ENCODE measurements at regions not wholly inside any gene's neighbourhood (a gene's known extent, or its start where the extent isn't known, plus 50 kb on each side); places are given as distances from the start of the nearest gene placed in this dataset.
"Not testable (repeated sequence)": the region's sequence is repeated elsewhere in the genome, so short reads cannot be mapped to it uniquely, and the experiment has no call there.

DNA sequence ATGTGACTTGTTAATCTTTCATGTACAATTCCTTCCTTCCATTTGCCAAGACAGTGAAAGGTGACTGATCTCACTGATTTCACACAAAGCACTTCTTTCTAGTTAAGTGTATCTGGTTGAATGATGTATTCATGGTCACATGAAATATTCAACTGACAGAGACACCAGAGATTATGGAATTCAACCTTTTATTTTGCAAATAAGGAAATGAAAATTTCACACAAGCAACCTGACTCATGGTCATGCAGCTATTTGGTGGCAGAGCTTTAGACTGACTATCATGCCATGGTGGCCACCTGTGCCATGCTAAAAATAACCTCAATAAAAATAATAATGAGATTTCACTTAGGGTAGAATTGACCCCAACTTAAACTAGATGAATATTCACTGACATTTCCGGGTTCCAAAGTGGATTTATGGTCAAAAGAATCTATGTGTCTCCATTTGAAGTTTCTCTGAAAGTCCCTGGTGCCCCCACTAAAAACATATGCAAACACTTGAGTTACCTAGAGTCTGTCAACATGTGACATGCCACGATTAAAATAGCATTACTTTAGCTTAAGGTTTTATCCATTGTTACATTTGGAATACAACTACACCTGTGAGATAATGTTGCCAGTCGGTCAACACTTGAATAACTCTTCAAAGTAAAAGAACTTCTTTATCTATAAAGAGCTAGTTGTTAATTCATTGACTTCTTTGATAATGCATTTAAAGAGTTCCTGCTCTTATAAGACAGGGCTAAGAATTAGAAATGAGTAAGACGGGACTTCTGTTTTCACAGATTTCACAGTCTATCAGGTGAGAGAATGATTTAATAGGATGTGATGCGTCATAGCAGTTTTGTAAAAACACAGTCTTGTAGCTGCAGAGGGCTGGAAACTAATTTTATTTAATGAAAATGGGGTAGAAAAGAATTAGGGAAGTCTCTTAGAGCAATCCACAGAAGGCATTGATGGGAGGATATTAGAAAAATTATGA lies 94.6 kb upstream of the OR9G4 start:
- no peak for DNase-seq
- Histone ChIP-seq H3K4me1 (no peaks in the 10 kb centered on the region), H3K4me3 (no peak overlapping the region), H3K9me3 (no peaks in the 10 kb centered on the region), H3K27ac (no peak overlapping the region), H3K36me3 (no peaks in the 10 kb centered on the region), H3K27me3 (peaks cover 0 to 9% of the 10 kb centered on the region in 2 donors)
- intact Hi-C loops (cut with DNase I; ENCODE audit: low total_unique reads): loop anchor here (2.0 to 10.0 kb wide), 2 partner anchors 412 to 512 kb away; no protein-coding TSS in a partner anchor
- TF ChIP-seq, protein P1, sequence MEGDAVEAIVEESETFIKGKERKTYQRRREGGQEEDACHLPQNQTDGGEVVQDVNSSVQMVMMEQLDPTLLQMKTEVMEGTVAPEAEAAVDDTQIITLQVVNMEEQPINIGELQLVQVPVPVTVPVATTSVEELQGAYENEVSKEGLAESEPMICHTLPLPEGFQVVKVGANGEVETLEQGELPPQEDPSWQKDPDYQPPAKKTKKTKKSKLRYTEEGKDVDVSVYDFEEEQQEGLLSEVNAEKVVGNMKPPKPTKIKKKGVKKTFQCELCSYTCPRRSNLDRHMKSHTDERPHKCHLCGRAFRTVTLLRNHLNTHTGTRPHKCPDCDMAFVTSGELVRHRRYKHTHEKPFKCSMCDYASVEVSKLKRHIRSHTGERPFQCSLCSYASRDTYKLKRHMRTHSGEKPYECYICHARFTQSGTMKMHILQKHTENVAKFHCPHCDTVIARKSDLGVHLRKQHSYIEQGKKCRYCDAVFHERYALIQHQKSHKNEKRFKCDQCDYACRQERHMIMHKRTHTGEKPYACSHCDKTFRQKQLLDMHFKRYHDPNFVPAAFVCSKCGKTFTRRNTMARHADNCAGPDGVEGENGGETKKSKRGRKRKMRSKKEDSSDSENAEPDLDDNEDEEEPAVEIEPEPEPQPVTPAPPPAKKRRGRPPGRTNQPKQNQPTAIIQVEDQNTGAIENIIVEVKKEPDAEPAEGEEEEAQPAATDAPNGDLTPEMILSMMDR (IDR thresholded peaks at IDR 0.05): no peak

DNA sequence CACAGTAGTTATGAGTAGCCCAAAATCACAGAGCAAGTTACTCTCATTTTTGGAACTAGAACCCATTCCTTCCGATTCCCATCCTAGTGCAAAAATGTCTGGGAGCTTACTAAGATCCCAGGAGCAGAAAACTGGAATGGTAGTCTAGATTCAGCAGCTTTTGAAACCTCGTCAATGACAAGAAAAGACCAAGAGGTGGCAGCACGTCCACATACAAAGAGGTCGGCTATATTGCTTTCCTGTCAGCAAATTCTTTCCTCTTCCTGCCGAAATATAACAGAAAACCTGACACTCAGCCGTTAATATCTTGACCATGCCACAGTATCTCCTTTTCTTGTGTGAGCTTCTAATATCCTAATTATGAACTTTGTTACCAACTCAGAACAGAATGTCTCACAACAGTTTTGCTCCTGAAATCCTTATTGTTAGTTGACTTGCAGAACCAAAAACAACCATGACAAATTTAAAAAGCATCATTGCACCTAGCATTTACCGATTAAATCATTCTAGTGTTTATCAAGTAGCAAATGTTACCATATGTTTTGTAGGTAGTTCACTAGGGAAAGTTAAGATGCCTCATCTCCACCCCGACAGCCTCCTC lies 92.8 kb upstream of the OR9G4 start:
- H3K27ac ChIP-seq: no peak overlapping the region
- peaks cover 0 to 12% of the 10 kb centered on the region in 2 donors for H3K27me3 ChIP-seq
- TF ChIP-seq, protein P1 (IDR thresholded peaks at IDR 0.05): peak; percentile 72 to 73
- no peak for DNase-seq
- H3K4me1 ChIP-seq: no peaks in the 10 kb centered on the region
- intact Hi-C loops (cut with DNase I; ENCODE audit: low total_unique reads): loop anchor here (10.0 kb wide), 1 partner anchor 513 kb away; no protein-coding TSS in a partner anchor
- no peaks in the 10 kb centered on the region for H3K36me3 ChIP-seq
- no peak overlapping the region for H3K4me3 ChIP-seq
- no peaks in the 10 kb centered on the region for H3K9me3 ChIP-seq

DNA sequence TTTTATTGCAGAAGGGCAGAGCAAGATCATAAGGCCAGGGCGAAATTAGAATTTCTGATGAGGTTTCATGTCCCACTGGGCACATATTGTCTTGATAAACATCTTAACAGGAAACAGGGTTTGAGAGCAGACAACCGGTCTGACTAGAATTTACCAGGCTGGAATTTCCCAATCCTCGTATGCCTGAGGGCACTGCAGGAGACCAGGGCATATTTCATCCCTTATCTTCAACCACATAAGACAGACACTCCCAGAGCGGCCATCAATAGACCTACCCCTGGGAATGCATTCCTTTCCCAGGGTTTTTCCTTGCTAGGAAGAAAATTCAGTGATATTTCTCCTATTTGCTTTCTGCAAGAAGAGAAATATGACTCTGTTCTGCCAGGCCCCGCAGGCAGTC lies 78.9 kb upstream of the OR9G4 start:
- H3K4me3 ChIP-seq; H3K4me1 ChIP-seq; H3K36me3 ChIP-seq; H3K27ac ChIP-seq; H3K27me3 ChIP-seq; DNase-seq; intact Hi-C loops (cut with DNase I; ENCODE audit: low total_unique reads): not testable (repeated sequence)
- peaks cover 0 to 14% (median 0%) of the 10 kb centered on the region in 3 donors for H3K9me3 ChIP-seq

DNA sequence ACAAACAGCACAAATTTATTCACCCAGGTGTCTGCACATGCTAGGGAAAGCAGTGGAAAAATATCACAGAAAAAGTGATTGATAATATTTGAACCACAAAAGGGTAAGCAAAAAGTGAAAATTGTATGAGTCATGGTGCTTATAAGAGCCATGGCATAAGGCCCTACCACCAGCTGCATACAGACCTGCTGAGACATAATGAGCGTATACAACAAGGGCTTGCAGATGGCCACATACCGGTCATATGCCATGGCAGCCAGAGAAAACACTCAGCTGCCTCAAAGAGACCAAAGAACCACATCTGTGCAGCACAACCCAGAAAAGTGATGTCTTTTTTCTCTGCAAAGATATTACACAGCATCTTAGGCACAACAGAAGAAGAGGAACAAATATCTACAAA lies 71.4 kb upstream of the OR9G4 start:
- peaks cover 0 to 3% of the 10 kb centered on the region in 2 donors for H3K27me3 ChIP-seq
- H3K4me1 ChIP-seq: no peaks in the 10 kb centered on the region
- no peak overlapping the region for H3K27ac ChIP-seq
- H3K9me3 ChIP-seq: no peaks in the 10 kb centered on the region
- no peak for DNase-seq
- no peaks in the 10 kb centered on the region for H3K36me3 ChIP-seq
- TF ChIP-seq, protein P1 (IDR thresholded peaks at IDR 0.05): no peak
- intact Hi-C loops (cut with DNase I; ENCODE audit: low total_unique reads): no loop called here
- no peak overlapping the region for H3K4me3 ChIP-seq

DNA sequence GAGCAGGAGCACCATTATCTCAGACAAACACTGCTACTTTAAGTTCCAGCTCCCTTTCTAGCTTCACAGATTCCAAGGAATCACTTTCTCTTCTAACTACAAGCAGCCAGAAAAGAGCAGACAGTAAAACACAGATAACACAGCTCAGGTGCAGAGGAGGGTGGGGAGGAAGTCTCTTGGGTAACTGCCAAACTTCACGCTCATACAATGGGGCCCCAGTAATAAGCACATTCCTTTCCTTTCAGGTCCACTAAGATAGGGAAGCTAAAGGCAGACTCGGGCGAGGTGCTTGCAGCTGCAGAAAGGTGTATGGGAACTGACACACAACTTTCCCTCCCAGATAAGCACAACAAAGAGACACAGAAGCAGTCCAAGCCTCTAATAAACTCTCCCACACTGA lies 69.2 kb upstream of the OR9G4 start:
- Histone ChIP-seq H3K9me3 (no peaks in the 10 kb centered on the region), H3K36me3 (no peaks in the 10 kb centered on the region), H3K27ac (no peak overlapping the region), H3K4me1 (no peaks in the 10 kb centered on the region), H3K27me3 (peaks cover 0 to 3% of the 10 kb centered on the region in 2 donors), H3K4me3 (no peak overlapping the region)
- intact Hi-C loops (cut with DNase I; ENCODE audit: low total_unique reads): no loop called here
- DNase-seq: no peak
- TF ChIP-seq, protein P1 (IDR thresholded peaks at IDR 0.05): no peak

DNA sequence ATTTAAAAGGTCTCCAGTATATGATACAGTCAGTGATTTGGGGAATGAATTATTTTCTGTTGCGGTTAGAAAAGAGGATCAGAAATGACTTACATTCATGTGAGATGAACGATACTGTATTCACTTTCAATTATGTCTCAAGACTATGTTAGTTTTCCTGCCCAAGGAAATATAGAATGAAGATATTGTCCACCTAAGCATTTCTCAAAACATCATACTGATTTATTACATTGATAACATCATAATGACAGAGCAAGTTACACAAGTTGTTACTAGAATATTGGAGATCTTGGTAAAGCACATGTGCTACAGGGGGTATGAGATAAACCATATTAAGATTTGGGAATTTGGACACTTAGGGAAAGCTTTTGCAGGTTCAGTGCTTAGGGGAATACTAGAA lies 67.8 kb upstream of the OR9G4 start:
- no peaks in the 10 kb centered on the region for H3K9me3 ChIP-seq
- no peaks in the 10 kb centered on the region for H3K4me1 ChIP-seq

More for the DNA sequence above, 67.8 kb upstream of the OR9G4 start:
- Histone ChIP-seq H3K4me3 (no peak overlapping the region), H3K36me3 (no peaks in the 10 kb centered on the region), H3K27ac (no peak overlapping the region), H3K27me3 (peaks cover 0 to 3% of the 10 kb centered on the region in 2 donors)
- TF ChIP-seq, protein P1 (IDR thresholded peaks at IDR 0.05): no peak
- no peak for DNase-seq
- intact Hi-C loops (cut with DNase I; ENCODE audit: low total_unique reads): no loop called here
